Motor neuron (in vitro differentiated cells): ENCODE measurements at regions not wholly inside any gene's neighbourhood (a gene's known extent, or its start where the extent isn't known, plus 50 kb on each side); places are given as distances from the start of the nearest gene placed in this dataset.
"Not testable (repeated sequence)": the region's sequence is repeated elsewhere in the genome, so short reads cannot be mapped to it uniquely, and the experiment has no call there.

Experiments used
- ATAC-seq, 8 experiments: fragments of 200-7000 bp; cut with Tn5 transposase; replicated peaks in 6 of 8; 2 replicates each; pipeline ENCODE4 v1.8.0; 2021; ENCODE audit warnings: mild to moderate bottlenecking in 8 of 8, moderate library complexity in 8 of 8
- H3K27ac ChIP-seq, 2 donors: fragments of 250-450 bp; sonication (Bioruptor Pico); 2 replicates each; pipeline ENCODE4 v1.9.0; 2021; ENCODE audit warnings: antibody characterized with exemption in 2 of 2, mild to moderate bottlenecking in 2 of 2, moderate library complexity in 1 of 2
- H3K4me1 ChIP-seq, 2 donors: fragments of 250-450 bp; sonication (Bioruptor Pico); replicated peaks in 1 of 2; 2 replicates each; pipeline ENCODE4 v1.6.1; 2021; ENCODE audit warnings: antibody characterized with exemption in 2 of 2, mild to moderate bottlenecking in 2 of 2, moderate library complexity in 1 of 2
- H3K4me3 ChIP-seq, 5 donors: fragments of 250-450 bp; sonication (Bioruptor Pico); 2 replicates each; pipeline ENCODE4 v1.9.0; 2021; ENCODE audit warnings: antibody characterized with exemption in 5 of 5, mild to moderate bottlenecking in 5 of 5, moderate library complexity in 4 of 5
- WGBS, 10 experiments: fragments of 450-650 bp; shearing (Covaris generic); methylation state at CpG; one replicate each; pipeline ENCODE4 v1.0.0; 2022; 5-methylcytosine and 5-hydroxymethylcytosine counted together
- in situ Hi-C, 9 experiments: fragments of 400-800 bp; cut with MboI; loops; one replicate each; pipeline ENCODE4 v1.15.0; 2021; ENCODE audit warnings: low sequenced_read_pairs in 9 of 9, low pct_unique_long_range_greater_than_20kb in 2 of 9; ENCODE audit not compliant: unreplicated experiment in 9 of 9

GRCh38 chr20:30601974-30602373 lies 655.5 kb upstream of the DEFB115 start:
- Histone ChIP-seq H3K4me3 (no peak overlapping the region), H3K4me1 (no peaks in the 10 kb centered on the region), H3K27ac (no peak overlapping the region)
- ATAC-seq: no peak
- in situ Hi-C loops: no loop called here
- WGBS, 10 experiments: 0 to 69% (median 45%) methylated on average over 1 to 2 of the region's 2 CpGs; no CpG with 5 or more reads in 1 of the 10 experiments

- H3K4me1 ChIP-seq: no peaks in the 10 kb centered on the region
- WGBS, 10 experiments: 0 to 100% (median 57%) methylated on average over 1 to 3 of the region's 3 CpGs; no CpG with 5 or more reads in 3 of the 10 experiments
- no peak for ATAC-seq
- H3K27ac ChIP-seq: no peak overlapping the region
- H3K4me3 ChIP-seq: no peak overlapping the region
- in situ Hi-C loops: no loop called here
Measured at GRCh38 chr20:30602424-30602823, 655.0 kb upstream of the DEFB115 start.

DNA sequence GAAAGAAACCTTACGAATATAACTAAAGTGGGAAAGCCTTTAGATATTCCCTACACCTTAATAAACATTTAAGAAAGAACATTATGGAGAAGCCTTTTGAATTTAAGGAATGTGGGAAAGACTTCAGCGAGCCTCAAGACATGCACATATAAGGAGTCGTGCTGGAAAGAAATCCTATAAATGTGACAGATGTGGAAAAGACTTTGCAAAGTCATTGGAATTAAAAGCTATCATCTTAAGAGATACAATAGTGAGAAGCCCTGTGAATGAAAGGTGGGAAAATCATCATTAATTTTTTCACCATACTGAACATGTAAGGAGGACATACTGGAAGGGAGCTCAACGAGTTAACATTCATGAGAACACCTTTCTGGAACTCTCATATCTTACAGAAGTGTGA lies 650.5 kb upstream of the DEFB115 start:
- ATAC-seq: no peak
- WGBS, 10 experiments: 0 to 90% (median 52%) methylated on average over 1 to 4 of the region's 4 CpGs

GRCh38 chr20:30610029-30610693 lies 647.3 kb upstream of the DEFB115 start:
- 0 to 100% (median 54%) methylated on average over 1 to 7 of the region's 9 CpGs; no CpG with 5 or more reads in 1 of the 10 experiments for WGBS, 10 experiments
- H3K4me1 ChIP-seq: no peaks in the 10 kb centered on the region
- no peak overlapping the region for H3K27ac ChIP-seq
- no peak for ATAC-seq
- no peak overlapping the region for H3K4me3 ChIP-seq
- in situ Hi-C loops: no loop called here

More for the DNA sequence above, 650.5 kb upstream of the DEFB115 start:
- Histone ChIP-seq H3K4me1 (no peaks in the 10 kb centered on the region), H3K27ac (no peak overlapping the region), H3K4me3 (no peak overlapping the region)
- in situ Hi-C loops: no loop called here

DNA sequence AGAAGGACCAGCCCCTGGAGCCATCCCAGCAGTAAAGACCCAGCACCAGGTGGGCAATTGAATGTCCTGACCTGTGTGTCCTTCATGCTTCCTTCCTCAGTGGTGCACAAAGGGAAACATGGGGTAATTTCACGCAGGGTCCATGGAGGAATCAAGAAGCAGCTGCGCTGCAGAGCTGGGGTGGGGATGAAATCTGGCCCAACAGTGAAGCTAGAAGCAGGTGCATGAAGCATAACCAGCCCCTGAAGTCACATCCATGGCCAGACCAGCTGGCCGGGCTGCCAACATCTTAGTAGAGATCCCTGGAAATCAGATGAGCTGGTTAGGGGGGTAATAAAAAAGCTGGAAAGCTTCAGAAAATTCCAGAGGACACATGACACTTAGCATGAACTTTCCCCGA lies 646.7 kb upstream of the DEFB115 start:
- Histone ChIP-seq H3K4me1 (no peaks in the 10 kb centered on the region), H3K4me3 (no peak overlapping the region), H3K27ac (no peak overlapping the region)
- no peak for ATAC-seq
- WGBS, 10 experiments: 0 to 84% (median 38%) methylated on average over 1 to 3 of the region's 4 CpGs; no CpG with 5 or more reads in 2 of the 10 experiments
- in situ Hi-C loops: no loop called here

GRCh38 chr20:30611239-30611984 lies 646.1 kb upstream of the DEFB115 start:
- Histone ChIP-seq H3K4me1 (no peaks in the 10 kb centered on the region), H3K27ac (no peak overlapping the region), H3K4me3 (no peak overlapping the region)
- ATAC-seq: no peak
- WGBS, 10 experiments: 5 to 100% (median 55%) methylated on average over 1 to 10 of the region's 15 CpGs; no CpG with 5 or more reads in 2 of the 10 experiments
- in situ Hi-C loops: no loop called here

DNA sequence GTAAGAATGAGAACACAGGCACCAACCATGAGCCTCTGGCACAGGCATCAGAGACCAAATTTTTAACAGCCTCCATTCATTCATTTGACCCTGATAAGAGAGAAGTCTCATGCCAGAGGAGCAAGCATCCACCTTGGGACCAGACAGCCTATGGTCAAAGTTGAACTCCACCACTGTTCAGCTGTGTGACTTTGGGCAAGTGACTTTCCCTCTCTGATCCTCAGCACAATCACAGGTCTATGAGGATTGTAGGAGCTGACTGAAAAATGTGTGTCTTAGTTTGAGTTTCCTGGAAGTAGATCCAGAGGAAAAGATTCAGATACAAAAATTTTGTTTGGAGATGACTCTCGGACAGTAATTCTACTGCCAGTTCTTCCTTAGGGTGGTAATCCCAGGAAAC lies 645.1 kb upstream of the DEFB115 start:
- in situ Hi-C loops: no loop called here
- Histone ChIP-seq H3K4me3 (no peak overlapping the region), H3K4me1 (no peaks in the 10 kb centered on the region), H3K27ac (no peak overlapping the region)
- ATAC-seq: no peak
- 17 to 100% (median 83%) methylated on average over 1 of the region's 1 CpG; no CpG with 5 or more reads in 4 of the 10 experiments for WGBS, 10 experiments

DNA sequence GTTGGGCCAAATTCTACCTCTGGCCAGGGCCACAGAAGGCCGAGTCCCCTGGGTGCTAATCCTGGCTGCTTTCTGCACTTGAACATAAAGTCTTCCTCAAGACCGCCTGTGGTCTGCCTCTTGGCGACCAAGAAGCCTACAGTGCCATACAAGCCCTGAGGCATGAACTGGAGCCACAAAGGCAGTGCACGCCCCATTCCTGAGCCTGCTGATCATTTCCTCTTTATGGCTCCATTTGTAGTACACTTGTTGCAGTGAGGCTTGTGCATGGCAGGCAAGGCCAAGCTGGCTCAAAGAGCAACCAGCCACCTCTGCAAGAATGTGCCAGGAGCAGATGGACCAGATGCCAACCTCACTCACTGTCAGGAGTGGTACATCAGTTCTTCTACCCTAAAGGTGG lies 636.1 kb upstream of the DEFB115 start:
- ATAC-seq, in situ Hi-C loops, H3K4me1 ChIP-seq, H3K4me3 ChIP-seq, H3K27ac ChIP-seq: not testable (repeated sequence)
- whole genome bisulfite sequencing, 10 experiments: 33 to 80% methylated on average over 1 of the region's 4 CpGs; no CpG with 5 or more reads in 8 of the 10 experiments

- in situ Hi-C loops, H3K4me1 ChIP-seq, ATAC-seq, H3K4me3 ChIP-seq, H3K27ac ChIP-seq: not testable (repeated sequence)
- 13 to 100% (median 83%) methylated on average over 1 to 2 of the region's 3 CpGs; no CpG with 5 or more reads in 2 of the 10 experiments for WGBS, 10 experiments
Measured at GRCh38 chr20:30624310-30624709, 633.2 kb upstream of the DEFB115 start.

GRCh38 chr20:30629376-30629775 lies 628.1 kb upstream of the DEFB115 start:
- in situ Hi-C loops, ATAC-seq, H3K4me3 ChIP-seq, H3K27ac ChIP-seq, H3K4me1 ChIP-seq: not testable (repeated sequence)
- WGBS, 10 experiments: 0 to 100% (median 79%) methylated on average over 1 to 6 of the region's 7 CpGs; no CpG with 5 or more reads in 4 of the 10 experiments

DNA sequence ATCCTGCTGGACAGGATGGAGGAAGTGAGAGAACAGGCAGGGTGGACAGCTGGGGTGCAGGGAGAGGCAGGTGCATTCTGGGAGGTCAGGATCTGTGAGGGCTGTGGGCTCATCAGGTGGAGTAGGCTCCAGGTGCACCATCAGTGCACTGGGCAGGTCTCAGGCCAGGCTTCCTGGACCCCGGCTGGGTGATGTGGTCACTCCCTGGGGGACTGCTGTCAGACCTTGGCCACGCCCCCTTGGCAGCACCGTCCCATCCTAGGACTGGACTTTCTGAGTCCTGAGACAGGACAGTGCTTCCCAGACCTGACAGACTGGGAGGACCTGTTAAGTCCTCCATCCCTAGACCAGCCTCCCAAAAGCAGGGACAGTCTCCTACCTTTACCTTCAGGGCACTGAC lies 626.7 kb upstream of the DEFB115 start:
- H3K4me1 ChIP-seq: no peaks in the 10 kb centered on the region
- 53 to 100% methylated on average over 2 of the region's 3 CpGs; no CpG with 5 or more reads in 8 of the 10 experiments for WGBS, 10 experiments
- H3K4me3 ChIP-seq: no peak overlapping the region
- in situ Hi-C loops: no loop called here
- no peak for ATAC-seq
- H3K27ac ChIP-seq: no peak overlapping the region

- H3K4me3 ChIP-seq, H3K4me1 ChIP-seq, H3K27ac ChIP-seq, ATAC-seq, in situ Hi-C loops: not testable (repeated sequence)
- 0 to 80% methylated on average over 1 of the region's 4 CpGs; no CpG with 5 or more reads in 8 of the 10 experiments for WGBS, 10 experiments
Measured at GRCh38 chr20:30631261-30631789, 626.1 kb upstream of the DEFB115 start.

- H3K27ac ChIP-seq, H3K4me1 ChIP-seq, ATAC-seq, in situ Hi-C loops, H3K4me3 ChIP-seq: not testable (repeated sequence)
- WGBS, 10 experiments: 14 to 67% methylated on average over 1 of the region's 1 CpG; no CpG with 5 or more reads in 8 of the 10 experiments
Measured at GRCh38 chr20:30632773-30633172, 624.7 kb upstream of the DEFB115 start.
